DOHH2 (cell line): ENCODE measurements at regions not wholly inside any gene's neighbourhood (a gene's known extent, or its start where the extent isn't known, plus 50 kb on each side); places are given as distances from the start of the nearest gene placed in this dataset.

Experiments used
- H3F3A ChIP-seq: fragments of 200-600 bp; sonication (generic), shearing (Covaris generic); 2 replicates; pipeline ENCODE4 v1.6.0; 2016; ENCODE audit warnings: antibody characterized with exemption, mild to moderate bottlenecking; ENCODE audit not compliant: control insufficient read depth, insufficient read depth
- H3K27ac ChIP-seq: fragments of 200-600 bp; sonication (generic); 2 replicates; pipeline ENCODE4 v1.5.1; 2014; ENCODE audit warnings: low read depth, mild to moderate bottlenecking, low read length, moderate library complexity
- H3K27me3 ChIP-seq: fragments of 200-600 bp; sonication (generic); 2 replicates; pipeline ENCODE4 v1.6.1; 2014; ENCODE audit warnings: mild to moderate bottlenecking, low read length, mixed read lengths; ENCODE audit not compliant: control insufficient read depth
- H3K36me3 ChIP-seq: fragments of 200-600 bp; sonication (generic); 2 replicates; pipeline ENCODE4 v1.6.1; 2014; ENCODE audit warnings: mild to moderate bottlenecking, low read length, moderate library complexity, mixed read lengths; ENCODE audit not compliant: control insufficient read depth
- H3K4me1 ChIP-seq: fragments of 200-600 bp; sonication (generic); 2 replicates; pipeline ENCODE4 v1.6.1; 2014; ENCODE audit warnings: mild to moderate bottlenecking, low read length, mixed read lengths; ENCODE audit not compliant: control insufficient read depth
- H3K4me2 ChIP-seq: fragments of 200-600 bp; sonication (generic); 2 replicates; pipeline ENCODE4 v1.6.0; 2014; ENCODE audit warnings: mild to moderate bottlenecking, low read length, moderate library complexity
- H3K4me3 ChIP-seq: fragments of 200-600 bp; sonication (generic); 2 replicates; pipeline ENCODE4 v1.5.1; 2014; ENCODE audit warnings: mild to moderate bottlenecking, low read length, mixed read lengths
- H3K79me2 ChIP-seq: fragments of 200-600 bp; sonication (generic); 2 replicates; pipeline ENCODE4 v1.6.1; 2014; ENCODE audit warnings: mild to moderate bottlenecking, low read length, mixed read lengths; ENCODE audit not compliant: control insufficient read depth
- H3K9me2 ChIP-seq: fragments of 200-600 bp; sonication (generic); replicated peaks from 2 replicates; pipeline ENCODE4 v1.6.1; 2014; ENCODE audit warnings: mild to moderate bottlenecking, low read length, mixed read lengths; ENCODE audit not compliant: control insufficient read depth
- H3K9me3 ChIP-seq: fragments of 200-600 bp; sonication (generic); 2 replicates; pipeline ENCODE4 v1.6.1; 2014; ENCODE audit warnings: antibody characterized with exemption, low read length, mixed read lengths; ENCODE audit not compliant: control insufficient read depth, insufficient read depth
- H4K20me1 ChIP-seq: fragments of 200-600 bp; sonication (generic); 2 replicates; pipeline ENCODE4 v1.6.0; 2014; ENCODE audit warnings: low read depth, mild to moderate bottlenecking, antibody characterized with exemption, low read length, moderate library complexity; ENCODE audit not compliant: control insufficient read depth, insufficient read depth
- EZH2phosphoT487 ChIP-seq: fragments of 200-600 bp; sonication (generic); IDR thresholded peaks from 2 replicates; pipeline ENCODE4 v1.6.1; 2017; ENCODE audit warnings: borderline replicate concordance, mild to moderate bottlenecking, antibody characterized with exemption, low read length, moderate library complexity, mixed read lengths
- TF ChIP-seq, protein P1 (sequence below): fragments of 200-600 bp; sonication (generic); IDR thresholded peaks from one replicate; pipeline ENCODE4 v1.5.1; 2014; ENCODE audit warnings: antibody characterized with exemption, mild to moderate bottlenecking, low read depth, low read length; ENCODE audit not compliant: poor library complexity, severe bottlenecking

DNA sequence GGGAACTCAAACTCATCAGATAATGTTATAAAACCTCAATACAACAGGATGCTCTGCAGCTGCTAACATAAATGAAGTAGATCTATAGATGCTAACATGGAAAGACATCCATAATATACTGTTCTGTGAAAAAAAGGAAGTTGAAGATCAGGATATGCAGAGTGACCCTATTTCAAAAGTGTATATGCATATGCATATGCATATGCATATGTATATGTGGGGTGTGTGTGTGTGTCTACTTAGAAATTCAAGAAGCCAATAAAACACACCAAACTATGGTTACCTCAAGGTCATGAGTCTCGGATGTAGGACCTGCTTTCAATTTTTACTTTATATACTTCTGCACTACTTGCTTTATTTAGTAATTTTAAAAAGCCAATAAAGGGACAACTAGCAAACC, 125.6 kb downstream of the ABHD5 start:
- Histone ChIP-seq H4K20me1 (no peaks in the 10 kb centered on the region), H3K27ac (no peak overlapping the region), H3F3A (no peaks in the 10 kb centered on the region), H3K9me2 (no peaks in the 10 kb centered on the region), H3K4me2 (no peak overlapping the region), H3K36me3 (no peaks in the 10 kb centered on the region), H3K9me3 (no peaks in the 10 kb centered on the region), H3K27me3 (peaks cover 37% of the 10 kb centered on the region), H3K4me3 (no peak overlapping the region), H3K79me2 (no peaks in the 10 kb centered on the region), H3K4me1 (no peaks in the 10 kb centered on the region)
- TF ChIP-seq, protein P1, sequence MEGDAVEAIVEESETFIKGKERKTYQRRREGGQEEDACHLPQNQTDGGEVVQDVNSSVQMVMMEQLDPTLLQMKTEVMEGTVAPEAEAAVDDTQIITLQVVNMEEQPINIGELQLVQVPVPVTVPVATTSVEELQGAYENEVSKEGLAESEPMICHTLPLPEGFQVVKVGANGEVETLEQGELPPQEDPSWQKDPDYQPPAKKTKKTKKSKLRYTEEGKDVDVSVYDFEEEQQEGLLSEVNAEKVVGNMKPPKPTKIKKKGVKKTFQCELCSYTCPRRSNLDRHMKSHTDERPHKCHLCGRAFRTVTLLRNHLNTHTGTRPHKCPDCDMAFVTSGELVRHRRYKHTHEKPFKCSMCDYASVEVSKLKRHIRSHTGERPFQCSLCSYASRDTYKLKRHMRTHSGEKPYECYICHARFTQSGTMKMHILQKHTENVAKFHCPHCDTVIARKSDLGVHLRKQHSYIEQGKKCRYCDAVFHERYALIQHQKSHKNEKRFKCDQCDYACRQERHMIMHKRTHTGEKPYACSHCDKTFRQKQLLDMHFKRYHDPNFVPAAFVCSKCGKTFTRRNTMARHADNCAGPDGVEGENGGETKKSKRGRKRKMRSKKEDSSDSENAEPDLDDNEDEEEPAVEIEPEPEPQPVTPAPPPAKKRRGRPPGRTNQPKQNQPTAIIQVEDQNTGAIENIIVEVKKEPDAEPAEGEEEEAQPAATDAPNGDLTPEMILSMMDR, result no peak
- no peak for TF ChIP-seq EZH2phosphoT487

DNA sequence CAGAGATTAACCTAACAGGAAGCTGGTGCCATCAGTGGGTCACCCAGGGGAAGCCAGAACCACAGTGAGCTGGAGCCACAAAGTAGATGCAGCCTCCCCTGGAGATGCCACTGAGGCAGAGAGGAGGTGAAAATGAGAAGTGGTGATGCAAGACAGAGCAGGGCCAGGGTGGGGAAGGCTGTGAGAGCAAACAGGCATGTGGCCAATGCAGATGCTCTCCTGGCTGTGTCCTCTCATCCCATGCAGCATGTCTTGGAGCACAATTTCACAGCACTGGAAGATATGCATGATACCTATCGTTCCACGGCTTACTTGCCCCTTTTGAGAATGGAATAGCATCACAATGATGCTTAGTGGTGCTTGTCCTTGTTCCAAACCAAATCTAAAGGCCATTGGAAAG, 126.3 kb downstream of the ABHD5 start:
- Histone ChIP-seq H3K4me2 (no peak overlapping the region), H3F3A (no peaks in the 10 kb centered on the region), H3K9me2 (no peaks in the 10 kb centered on the region), H3K4me3 (no peak overlapping the region), H4K20me1 (no peaks in the 10 kb centered on the region), H3K4me1 (no peaks in the 10 kb centered on the region), H3K27ac (no peak overlapping the region), H3K36me3 (no peaks in the 10 kb centered on the region), H3K27me3 (peaks cover 31% of the 10 kb centered on the region), H3K79me2 (no peaks in the 10 kb centered on the region), H3K9me3 (no peaks in the 10 kb centered on the region)
- TF ChIP-seq, protein P1, result no peak
- TF ChIP-seq EZH2phosphoT487, result no peak

DNA sequence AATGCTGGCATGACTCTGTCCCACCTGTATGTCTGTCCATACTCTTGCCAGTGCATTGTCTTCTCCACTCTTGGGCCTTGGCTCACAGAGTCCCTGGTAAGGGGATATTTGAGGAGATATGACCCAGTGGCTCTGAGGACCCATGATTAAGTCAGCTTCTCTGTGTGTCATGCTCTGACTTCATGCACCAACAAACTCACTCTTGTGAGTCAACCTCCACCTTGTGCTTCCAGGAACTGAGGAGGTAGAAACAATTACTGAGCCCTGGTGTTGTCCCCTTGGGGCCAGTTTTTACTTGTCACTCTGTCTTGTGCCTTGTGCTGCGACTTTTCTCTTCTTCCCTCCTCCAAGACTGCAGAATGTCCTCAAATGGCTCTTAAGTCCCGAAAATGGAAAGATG, 127.1 kb downstream of the ABHD5 start:
- Histone ChIP-seq H3K9me2 (no peaks in the 10 kb centered on the region), H3K9me3 (no peaks in the 10 kb centered on the region), H3K27ac (no peak overlapping the region), H3K4me2 (no peak overlapping the region), H3K4me1 (no peaks in the 10 kb centered on the region), H3K27me3 (peaks cover 25% of the 10 kb centered on the region), H3F3A (no peaks in the 10 kb centered on the region), H3K36me3 (no peaks in the 10 kb centered on the region), H3K79me2 (no peaks in the 10 kb centered on the region), H4K20me1 (no peaks in the 10 kb centered on the region), H3K4me3 (no peak overlapping the region)
- TF ChIP-seq, protein P1, result no peak
- no peak for TF ChIP-seq EZH2phosphoT487

DNA sequence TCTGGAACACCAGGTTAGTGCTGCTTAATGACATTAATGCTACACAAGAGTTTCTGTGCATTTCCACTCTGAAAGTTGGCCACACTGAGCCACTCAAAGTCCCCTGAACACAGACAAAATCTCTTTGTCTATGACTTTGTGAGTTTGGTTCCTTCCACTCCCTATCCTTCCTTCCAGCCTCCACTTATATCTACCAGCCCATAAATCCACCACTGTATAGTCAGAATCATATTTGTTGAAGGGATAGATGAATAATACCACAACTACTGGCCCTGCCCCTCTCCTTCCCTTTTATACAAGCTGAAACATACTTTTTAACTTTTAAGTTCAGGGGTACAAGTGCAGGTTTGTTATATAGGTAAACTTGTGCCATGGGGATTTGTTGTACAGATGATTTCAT, 127.5 kb downstream of the ABHD5 start:
- H3K27me3 ChIP-seq, result peaks cover 23% of the 10 kb centered on the region
- H3K36me3 ChIP-seq, result no peaks in the 10 kb centered on the region
- no peaks in the 10 kb centered on the region for H3F3A ChIP-seq
- no peaks in the 10 kb centered on the region for H3K4me1 ChIP-seq
- no peaks in the 10 kb centered on the region for H3K9me2 ChIP-seq
- no peak overlapping the region for H3K27ac ChIP-seq
- no peaks in the 10 kb centered on the region for H3K79me2 ChIP-seq
- H3K9me3 ChIP-seq, result no peaks in the 10 kb centered on the region
- no peak overlapping the region for H3K4me3 ChIP-seq
- TF ChIP-seq, protein P1, result no peak
- no peak for TF ChIP-seq EZH2phosphoT487
- H3K4me2 ChIP-seq, result no peak overlapping the region
- no peaks in the 10 kb centered on the region for H4K20me1 ChIP-seq
